GM12878 (cell line): ENCODE measurements at regions not wholly inside any gene's neighbourhood (a gene's known extent, or its start where the extent isn't known, plus 50 kb on each side); places are given as distances from the start of the nearest gene placed in this dataset.

ENCODE experiments used
- ATAC-seq: fragments of 200-7000 bp; cut with Tn5 transposase; 3 replicates; pipeline ENCODE4 v1.9.1; 2020; ENCODE audit warnings: mild to moderate bottlenecking, moderate library complexity
- BruUV-seq: library from RNA; stranded (reverse); fragments of 400-500 nt; replicated peaks from 2 replicates; lab custom pipeline; 2021; lab: Mats Ljungman, UMichigan
- CTCF ChIA-PET: fragments of 300-600 bp; sonication (Branson Sonifier 250); formaldehyde crosslinking; extraction: SDS; loops from one replicate; lab custom pipeline; 2021; ENCODE audit warnings: inconsistent platforms; lab: Yijun Ruan, JAX
- POLR2A ChIA-PET: fragments of 350-600 bp; formaldehyde crosslinking; extraction: SDS; loops from one replicate; lab custom pipeline; 2021; ENCODE audit warnings: inconsistent platforms; lab: Charles Lee
- RAD21 ChIA-PET: fragments of 300-600 bp; sonication (Branson Sonifier 250); formaldehyde crosslinking; loops from one replicate; lab custom pipeline; 2023; ENCODE audit warnings: antibody characterized with exemption; ENCODE audit not compliant: unreplicated experiment; lab: Charles Lee
- SMC1A ChIA-PET: fragments of 300-600 bp; sonication (Branson Sonifier 250); formaldehyde crosslinking; loops from one replicate; lab custom pipeline; 2023; ENCODE audit not compliant: unreplicated experiment, uncharacterized antibody; lab: Charles Lee
- DNase-seq: peaks from one replicate; pipeline ENCODE4 v3.0.0-alpha.2; 2011; ENCODE audit warnings: low read depth, low spot score
- FAIRE-seq: peaks from 3 replicates; lab custom pipeline; 2011; peaks lifted over from hg19 to GRCh38; lab: Jason Lieb, UNC
- H2AFZ ChIP-seq: 2 replicates; pipeline ENCODE4 v1.6.0; 2011; ENCODE audit warnings: low read depth, low read length, control low read depth; ENCODE audit not compliant: control insufficient read depth
- H3K27ac ChIP-seq: 2 replicates; pipeline ENCODE4 v1.5.1; 2011; ENCODE audit warnings: control low read depth; ENCODE audit not compliant: control insufficient read depth, insufficient read depth
- H3K27me3 ChIP-seq, 2 experiments: replicated peaks in 1 of 2; 2 replicates each; pipeline versions ENCODE4 v1.6.0 to v1.6.1; 2011; ENCODE audit warnings: low read length in 1 of 2; ENCODE audit not compliant: control insufficient read depth in 2 of 2, insufficient read depth in 2 of 2
- H3K36me3 ChIP-seq, 2 experiments: 2 replicates each; pipeline ENCODE4 v1.5.1; 2011; ENCODE audit warnings: low read length in 1 of 2; ENCODE audit not compliant: control insufficient read depth in 2 of 2, insufficient read depth in 2 of 2
- H3K4me1 ChIP-seq: 2 replicates; pipeline ENCODE4 v1.6.1; 2011; ENCODE audit warnings: mild to moderate bottlenecking, low read length, moderate library complexity, mixed read lengths; ENCODE audit not compliant: control insufficient read depth, insufficient read depth
- H3K4me2 ChIP-seq: 2 replicates; pipeline ENCODE4 v1.6.0; 2011; ENCODE audit warnings: control low read depth; ENCODE audit not compliant: control insufficient read depth, insufficient read depth
- H3K4me3 ChIP-seq: fragments of 200-600 bp; sonication (generic); 2 replicates; pipeline ENCODE4 v1.5.1; 2016
- H3K79me2 ChIP-seq: 2 replicates; pipeline ENCODE4 v1.6.0; 2011; ENCODE audit warnings: low read length; ENCODE audit not compliant: control insufficient read depth, insufficient read depth
- H3K9ac ChIP-seq: 2 replicates; pipeline ENCODE4 v1.8.0; 2011; ENCODE audit warnings: low read length, control low read depth, mixed read lengths; ENCODE audit not compliant: control insufficient read depth, insufficient read depth
- H3K9me3 ChIP-seq: replicated peaks from 3 replicates; pipeline ENCODE4 v1.5.1; 2011; ENCODE audit warnings: mild to moderate bottlenecking, low read length; ENCODE audit not compliant: control insufficient read depth, insufficient read depth
- H4K20me1 ChIP-seq: 2 replicates; pipeline ENCODE4 v1.6.0; 2011; ENCODE audit not compliant: control insufficient read depth, insufficient read depth
- CEBPB ChIP-seq, 2 experiments: fragments of 150-350 bp in 1 of 2; IDR thresholded peaks; 2 replicates each; pipeline ENCODE4 v1.6.1; 2012 to 2014; ENCODE audit warnings: low read depth in 2 of 2, low read length in 2 of 2, borderline replicate concordance in 1 of 2, inconsistent platforms in 1 of 2
- HCFC1 ChIP-seq: fragments of 150-350 bp; IDR thresholded peaks from 2 replicates; pipeline ENCODE4 v1.6.1; 2014; ENCODE audit warnings: low read length
- ZNF24 ChIP-seq: fragments of 450-650 bp; IDR thresholded peaks from 2 replicates; pipeline ENCODE4 v1.6.1; 2017; ENCODE audit warnings: antibody characterized with exemption, mild to moderate bottlenecking
- whole genome bisulfite sequencing: methylation state at CpG from one replicate; pipeline ENCODE4 v1.1.6; 2016; ENCODE audit warnings: low lambda C conversion rate; ENCODE audit not compliant: insufficient replicate concordance, insufficient coverage; ENCODE audit errors: missing lambda C conversion rate; 5-methylcytosine and 5-hydroxymethylcytosine counted together
- in situ Hi-C: fragments of 300-500 bp; cut with MboI; formaldehyde crosslinking; loops from 9 replicates; pipeline ENCODE4 v1.14.3; 2018; ENCODE audit warnings: mixed read lengths
- intact Hi-C: fragments of 100-400 bp; cut with micrococcal nuclease; formaldehyde crosslinking; loops from one replicate; pipeline ENCODE4 v1.14.2; 2022; ENCODE audit not compliant: unreplicated experiment
- TF ChIP-seq, protein P1 (sequence below): fragments of 450-650 bp; IDR thresholded peaks from 2 replicates; pipeline ENCODE4 v1.6.1; 2017; ENCODE audit warnings: mild to moderate bottlenecking

DNA sequence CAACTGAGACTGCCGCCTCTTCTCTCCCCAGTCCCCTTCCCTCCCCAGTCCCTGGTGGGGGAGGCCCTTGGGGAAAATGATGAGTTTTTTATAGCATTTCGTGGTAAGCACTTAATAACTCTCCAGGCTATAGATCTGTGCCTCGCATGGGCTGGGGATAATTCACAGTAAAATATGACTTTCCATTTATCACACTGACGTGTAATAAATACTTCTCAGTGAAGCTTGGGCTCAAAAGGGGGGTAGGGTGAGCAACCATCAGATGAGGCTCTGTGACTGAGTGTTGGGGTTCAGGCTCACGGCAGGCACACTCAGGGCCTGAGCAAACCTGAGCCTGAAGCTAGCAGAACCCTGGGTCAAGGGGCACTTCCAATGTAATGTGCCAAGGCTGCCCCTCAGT is 101.6 kb downstream of the CCT6B start:
- intact Hi-C loops: no loop called here
- Histone ChIP-seq H3K4me3 (no peak overlapping the region), H3K9me3 (no peaks in the 10 kb centered on the region), H3K36me3 (no peaks in the 10 kb centered on the region), H3K9ac (no peak overlapping the region), H4K20me1 (no peaks in the 10 kb centered on the region), H3K27me3 (no peaks in the 10 kb centered on the region; a peak in 1 of 4 replicates), H3K79me2 (no peaks in the 10 kb centered on the region), H3K4me2 (no peak overlapping the region), H3K27ac (no peak overlapping the region), H3K4me1 (no peaks in the 10 kb centered on the region), H2AFZ (no peak overlapping the region)
- POLR2A ChIA-PET: no interaction called here
- in situ Hi-C loops: no loop called here
- BruUV-seq: no TSS peak
- RAD21 ChIA-PET: no interaction called here
- CTCF ChIA-PET: no interaction called here
- DNase-seq (no peak), ATAC-seq (no peak), FAIRE-seq (no peak)
- TF ChIP-seq CEBPB (IDR thresholded peaks at IDR 0.05; ENCODE audit: borderline replicate concordance in 1 of 2, low read depth in 2 of 2, low read length in 2 of 2): no peak
- TF ChIP-seq, protein P1, sequence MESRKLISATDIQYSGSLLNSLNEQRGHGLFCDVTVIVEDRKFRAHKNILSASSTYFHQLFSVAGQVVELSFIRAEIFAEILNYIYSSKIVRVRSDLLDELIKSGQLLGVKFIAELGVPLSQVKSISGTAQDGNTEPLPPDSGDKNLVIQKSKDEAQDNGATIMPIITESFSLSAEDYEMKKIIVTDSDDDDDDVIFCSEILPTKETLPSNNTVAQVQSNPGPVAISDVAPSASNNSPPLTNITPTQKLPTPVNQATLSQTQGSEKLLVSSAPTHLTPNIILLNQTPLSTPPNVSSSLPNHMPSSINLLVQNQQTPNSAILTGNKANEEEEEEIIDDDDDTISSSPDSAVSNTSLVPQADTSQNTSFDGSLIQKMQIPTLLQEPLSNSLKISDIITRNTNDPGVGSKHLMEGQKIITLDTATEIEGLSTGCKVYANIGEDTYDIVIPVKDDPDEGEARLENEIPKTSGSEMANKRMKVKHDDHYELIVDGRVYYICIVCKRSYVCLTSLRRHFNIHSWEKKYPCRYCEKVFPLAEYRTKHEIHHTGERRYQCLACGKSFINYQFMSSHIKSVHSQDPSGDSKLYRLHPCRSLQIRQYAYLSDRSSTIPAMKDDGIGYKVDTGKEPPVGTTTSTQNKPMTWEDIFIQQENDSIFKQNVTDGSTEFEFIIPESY: no peak
- no peak for TF ChIP-seq ZNF24
- TF ChIP-seq HCFC1: no peak
- WGBS: 9% methylated on average over 5 of the region's 5 CpGs
- SMC1A ChIA-PET: no interaction called here
